Keratinocyte (primary cell): ENCODE measurements at regions not wholly inside any gene's neighbourhood (a gene's known extent, or its start where the extent isn't known, plus 50 kb on each side); places are given as distances from the start of the nearest gene placed in this dataset.

Source experiments
- DNase-seq: peaks from one replicate; pipeline ENCODE4 v3.0.0-alpha.2; 2011; ENCODE audit warnings: low read depth, missing footprints, low spot score
- FAIRE-seq: peaks from 2 replicates; lab custom pipeline; 2011; peaks lifted over from hg19 to GRCh38; lab: Jason Lieb, UNC
- H2AFZ ChIP-seq: 2 replicates; pipeline ENCODE4 v1.6.0; 2012; ENCODE audit warnings: low read length, control low read depth, inconsistent platforms; ENCODE audit not compliant: control insufficient read depth
- H3K27ac ChIP-seq: 2 replicates; pipeline ENCODE4 v1.5.1; 2011; ENCODE audit warnings: low read length; ENCODE audit not compliant: control insufficient read depth, insufficient read depth
- H3K27me3 ChIP-seq: 3 replicates; pipeline ENCODE4 v1.6.0; 2011; ENCODE audit warnings: low read length; ENCODE audit not compliant: control insufficient read depth, insufficient read depth; ENCODE audit errors: extremely low read depth
- H3K36me3 ChIP-seq, 2 experiments: 2 replicates in 1 of 2; 3 replicates in 1 of 2; pipeline ENCODE4 v1.5.1; 2011; ENCODE audit warnings: low read length in 2 of 2, mild to moderate bottlenecking in 1 of 2; ENCODE audit not compliant: control insufficient read depth in 2 of 2, insufficient read depth in 2 of 2; ENCODE audit errors: extremely low read depth in 1 of 2
- H3K4me1 ChIP-seq: 3 replicates; pipeline ENCODE4 v1.5.1; 2011; ENCODE audit warnings: low read length; ENCODE audit not compliant: control insufficient read depth, insufficient read depth; ENCODE audit errors: extremely low read depth
- H3K4me2 ChIP-seq: 3 replicates; pipeline ENCODE4 v1.6.0; 2011; ENCODE audit warnings: low read depth, low read length; ENCODE audit not compliant: control insufficient read depth, insufficient read depth; ENCODE audit errors: extremely low read depth
- H3K4me3 ChIP-seq, 3 experiments: fragments of 200-600 bp in 1 of 3; sonication (generic) in 1 of 3; 2 replicates in 2 of 3; 3 replicates in 1 of 3; pipeline ENCODE4 v1.5.1; 2011 to 2016; ENCODE audit warnings: low read length in 3 of 3, mild to moderate bottlenecking in 3 of 3, control low read depth in 2 of 3, inconsistent platforms in 1 of 3, low read depth in 1 of 3, mixed read lengths in 1 of 3, mixed run types in 1 of 3, moderate library complexity in 1 of 3; ENCODE audit not compliant: control insufficient read depth in 2 of 3, insufficient read depth in 2 of 3; ENCODE audit errors: extremely low read depth in 1 of 3
- H3K79me2 ChIP-seq: 2 replicates; pipeline ENCODE4 v1.6.0; 2012; ENCODE audit warnings: low read length; ENCODE audit not compliant: control insufficient read depth, insufficient read depth
- H3K9ac ChIP-seq: 3 replicates; pipeline ENCODE4 v1.6.0; 2011; ENCODE audit warnings: low read length; ENCODE audit not compliant: control insufficient read depth, insufficient read depth; ENCODE audit errors: extremely low read depth
- H3K9me1 ChIP-seq: 3 replicates; pipeline ENCODE4 v1.6.0; 2011; ENCODE audit warnings: low read length; ENCODE audit not compliant: control insufficient read depth, insufficient read depth; ENCODE audit errors: extremely low read depth
- H3K9me3 ChIP-seq: 2 replicates; pipeline ENCODE4 v1.5.1; 2012; ENCODE audit warnings: low read depth, low read length; ENCODE audit not compliant: control insufficient read depth
- H4K20me1 ChIP-seq: 3 replicates; pipeline ENCODE4 v1.6.0; 2011; ENCODE audit warnings: low read length; ENCODE audit not compliant: control insufficient read depth, insufficient read depth; ENCODE audit errors: extremely low read depth
- EZH2 ChIP-seq: IDR thresholded peaks from one replicate; pipeline ENCODE4 v1.6.1; 2012; ENCODE audit warnings: inconsistent platforms, mild to moderate bottlenecking, low read length, moderate library complexity
- dilution Hi-C: fragments of 300-500 bp; cut with MboI; formaldehyde crosslinking; loops from one replicate; pipeline ENCODE4 v1.7.0; 2020; ENCODE audit warnings: low sequenced_read_pairs; ENCODE audit not compliant: extremely low pct_ligation_motif_present
- TF ChIP-seq, protein P1 (sequence below), 3 experiments: IDR thresholded peaks in 1 of 3; conservative IDR thresholded peaks in 1 of 3; optimal IDR thresholded peaks in 1 of 3; 2 replicates in 2 of 3; 3 replicates in 1 of 3; pipeline versions ENCODE3 to v1.5.1; 2011; ENCODE audit warnings: low read length in 3 of 3, mild to moderate bottlenecking in 3 of 3, moderate library complexity in 2 of 3, control low read depth in 1 of 3, inconsistent platforms in 1 of 3; ENCODE audit not compliant: insufficient read depth in 2 of 3; ENCODE audit errors: extremely low read depth in 1 of 3

DNA sequence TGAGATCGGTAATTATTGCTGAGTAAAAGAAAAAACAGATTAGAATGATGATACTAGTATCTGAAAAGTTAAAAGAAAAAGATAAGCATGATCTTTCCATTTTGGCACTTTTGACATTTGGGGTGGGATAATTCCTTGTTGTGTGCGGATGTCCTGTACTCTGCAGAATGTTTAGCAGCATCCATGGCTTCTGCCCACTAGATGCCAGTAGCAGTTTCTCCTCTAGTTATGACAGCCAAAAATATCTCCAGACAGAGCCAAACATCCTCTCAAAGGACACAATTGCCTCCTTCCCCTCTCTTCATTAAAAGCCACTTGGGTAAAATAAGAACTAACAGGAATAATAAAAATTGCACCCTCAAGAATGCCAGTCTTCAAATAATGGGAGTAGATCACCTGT, 468.8 kb upstream of the GRM7 start:
- no peak overlapping the region for H3K4me2 ChIP-seq
- no peaks in the 10 kb centered on the region for H3K9me1 ChIP-seq
- H3K4me1 ChIP-seq: no peaks in the 10 kb centered on the region
- DNase-seq (no peak), FAIRE-seq (no peak)
- no peaks in the 10 kb centered on the region for H3K9me3 ChIP-seq
- TF ChIP-seq EZH2: no peak
- TF ChIP-seq, protein P1, sequence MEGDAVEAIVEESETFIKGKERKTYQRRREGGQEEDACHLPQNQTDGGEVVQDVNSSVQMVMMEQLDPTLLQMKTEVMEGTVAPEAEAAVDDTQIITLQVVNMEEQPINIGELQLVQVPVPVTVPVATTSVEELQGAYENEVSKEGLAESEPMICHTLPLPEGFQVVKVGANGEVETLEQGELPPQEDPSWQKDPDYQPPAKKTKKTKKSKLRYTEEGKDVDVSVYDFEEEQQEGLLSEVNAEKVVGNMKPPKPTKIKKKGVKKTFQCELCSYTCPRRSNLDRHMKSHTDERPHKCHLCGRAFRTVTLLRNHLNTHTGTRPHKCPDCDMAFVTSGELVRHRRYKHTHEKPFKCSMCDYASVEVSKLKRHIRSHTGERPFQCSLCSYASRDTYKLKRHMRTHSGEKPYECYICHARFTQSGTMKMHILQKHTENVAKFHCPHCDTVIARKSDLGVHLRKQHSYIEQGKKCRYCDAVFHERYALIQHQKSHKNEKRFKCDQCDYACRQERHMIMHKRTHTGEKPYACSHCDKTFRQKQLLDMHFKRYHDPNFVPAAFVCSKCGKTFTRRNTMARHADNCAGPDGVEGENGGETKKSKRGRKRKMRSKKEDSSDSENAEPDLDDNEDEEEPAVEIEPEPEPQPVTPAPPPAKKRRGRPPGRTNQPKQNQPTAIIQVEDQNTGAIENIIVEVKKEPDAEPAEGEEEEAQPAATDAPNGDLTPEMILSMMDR (optimal IDR thresholded peaks at IDR 0.05 in 1 of 3, IDR thresholded peaks at IDR 0.05 in 1 of 3, conservative IDR thresholded peaks at IDR 0.05 in 1 of 3; ENCODE audit: extremely low read depth in 1 of 3, insufficient read depth in 2 of 3, low read length in 3 of 3): no peak
- no peak overlapping the region for H3K27ac ChIP-seq
- no peaks in the 10 kb centered on the region for H3K36me3 ChIP-seq
- H3K9ac ChIP-seq: no peak overlapping the region
- dilution Hi-C loops: no loop called here
- no peak overlapping the region for H3K4me3 ChIP-seq
- no peaks in the 10 kb centered on the region for H3K79me2 ChIP-seq
- H4K20me1 ChIP-seq: no peaks in the 10 kb centered on the region
- H3K27me3 ChIP-seq: no peaks in the 10 kb centered on the region
- H2AFZ ChIP-seq: no peak overlapping the region

DNA sequence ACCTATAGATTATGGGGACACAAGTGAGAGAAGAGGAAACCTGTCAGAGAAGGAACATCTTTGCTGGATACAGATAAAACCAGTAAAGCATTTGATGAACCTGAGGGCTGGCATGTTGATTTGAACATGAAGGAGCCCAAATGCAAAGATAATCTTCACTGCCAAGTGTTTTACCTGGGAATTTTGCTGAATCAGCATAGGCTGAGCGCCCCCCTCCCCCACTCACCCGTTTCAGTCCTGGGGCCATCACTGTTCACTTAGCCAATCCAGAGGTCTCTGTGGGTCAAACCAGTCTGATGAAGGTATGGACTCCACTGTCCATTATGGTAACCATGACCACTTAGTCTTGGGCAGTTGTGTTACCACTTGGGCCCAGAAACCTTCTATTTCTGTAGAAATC, 466.0 kb upstream of the GRM7 start:
- Histone ChIP-seq H3K9me3 (no peaks in the 10 kb centered on the region), H2AFZ (no peak overlapping the region), H3K9ac (no peak overlapping the region), H3K79me2 (no peaks in the 10 kb centered on the region), H3K4me1 (no peaks in the 10 kb centered on the region), H3K4me3 (no peak overlapping the region), H3K27ac (no peak overlapping the region), H3K4me2 (no peak overlapping the region), H3K36me3 (no peaks in the 10 kb centered on the region), H3K9me1 (no peaks in the 10 kb centered on the region), H3K27me3 (no peaks in the 10 kb centered on the region), H4K20me1 (no peaks in the 10 kb centered on the region)
- FAIRE-seq (no peak), DNase-seq (no peak)
- TF ChIP-seq, protein P1 (optimal IDR thresholded peaks at IDR 0.05 in 1 of 3, IDR thresholded peaks at IDR 0.05 in 1 of 3, conservative IDR thresholded peaks at IDR 0.05 in 1 of 3; ENCODE audit: extremely low read depth in 1 of 3, insufficient read depth in 2 of 3, low read length in 3 of 3): no peak
- TF ChIP-seq EZH2: no peak
- dilution Hi-C loops: no loop called here
